IMR-90 (cell line): ENCODE measurements at regions not wholly inside any gene's neighbourhood (a gene's known extent, or its start where the extent isn't known, plus 50 kb on each side); places are given as distances from the start of the nearest gene placed in this dataset.
"Not testable (repeated sequence)": the region's sequence is repeated elsewhere in the genome, so short reads cannot be mapped to it uniquely, and the experiment has no call there.

Experiments
- ATAC-seq: fragments of 200-7000 bp; cut with Tn5 transposase; 2 replicates; pipeline ENCODE4 v1.9.1; 2020; ENCODE audit warnings: low read depth, mild to moderate bottlenecking, moderate library complexity
- BruUV-seq: library from RNA; stranded (reverse); fragments of 400-500 nt; replicated peaks from 2 replicates; lab custom pipeline; 2021; lab: Mats Ljungman, UMichigan
- CTCF ChIA-PET: fragments of 300-600 bp; formaldehyde crosslinking; extraction: SDS; loops from one replicate; lab custom pipeline; 2021; ENCODE audit warnings: antibody characterized with exemption; lab: Yijun Ruan, JAX
- POLR2A ChIA-PET: fragments of 300-600 bp; sonication (Branson Sonifier 250); formaldehyde crosslinking; loops from one replicate; lab custom pipeline; 2022; ENCODE audit warnings: antibody characterized with exemption; ENCODE audit not compliant: unreplicated experiment; lab: Charles Lee
- DNase-seq: peaks from one replicate; pipeline ENCODE4 v3.0.0; 2013
- H2AFZ ChIP-seq: replicated peaks from 2 replicates; pipeline ENCODE3; 2013; ENCODE audit warnings: low read length, mild to moderate bottlenecking; ENCODE audit not compliant: poor library complexity
- H2AK5ac ChIP-seq: 2 replicates; pipeline ENCODE4 v1.6.1; 2013; ENCODE audit warnings: low read depth, low read length, inconsistent platforms
- H2AK9ac ChIP-seq: replicated peaks from 2 replicates; pipeline ENCODE3; 2013; ENCODE audit warnings: mild to moderate bottlenecking, low read depth, low read length, moderate library complexity; ENCODE audit not compliant: poor library complexity
- H2BK120ac ChIP-seq: 2 replicates; pipeline ENCODE4 v1.6.1; 2013; ENCODE audit warnings: low read depth, low read length, inconsistent platforms
- H2BK15ac ChIP-seq: 3 replicates; pipeline ENCODE4 v1.6.1; 2013; ENCODE audit warnings: low read depth, low read length, inconsistent platforms
- H2BK20ac ChIP-seq: 2 replicates; pipeline ENCODE4 v1.6.1; 2013; ENCODE audit warnings: low read depth, mild to moderate bottlenecking, inconsistent platforms, low read length, moderate library complexity
- H2BK5ac ChIP-seq: 2 replicates; pipeline ENCODE4 v1.6.1; 2013; ENCODE audit warnings: mild to moderate bottlenecking, low read depth, low read length, inconsistent platforms; ENCODE audit not compliant: poor library complexity, severe bottlenecking
- H3K14ac ChIP-seq: replicated peaks from 2 replicates; pipeline ENCODE4 v1.6.1; 2013; ENCODE audit warnings: low read depth, low read length, inconsistent platforms
- H3K18ac ChIP-seq: 2 replicates; pipeline ENCODE4 v1.6.1; 2013; ENCODE audit warnings: low read depth, low read length, control low read depth
- H3K23ac ChIP-seq: 2 replicates; pipeline ENCODE4 v1.6.1; 2013; ENCODE audit warnings: low read depth, low read length, inconsistent platforms
- H3K27ac ChIP-seq: 2 replicates; pipeline ENCODE4 v1.5.1; 2013; ENCODE audit warnings: mild to moderate bottlenecking, control low read depth, low read length; ENCODE audit not compliant: insufficient read depth
- H3K27me3 ChIP-seq: 2 replicates; pipeline ENCODE4 v1.6.1; 2013; ENCODE audit warnings: low read length; ENCODE audit not compliant: control insufficient read depth, insufficient read depth
- H3K36me3 ChIP-seq: 2 replicates; pipeline ENCODE4 v1.6.1; 2013; ENCODE audit warnings: low read length, mixed read lengths; ENCODE audit not compliant: control insufficient read depth, insufficient read depth
- H3K4ac ChIP-seq: 2 replicates; pipeline ENCODE4 v1.6.1; 2013; ENCODE audit warnings: low read depth, low read length, inconsistent platforms
- H3K4me1 ChIP-seq: 2 replicates; pipeline ENCODE4 v1.6.1; 2013; ENCODE audit warnings: low read length, mixed read lengths; ENCODE audit not compliant: control insufficient read depth, insufficient read depth
- H3K4me2 ChIP-seq: 2 replicates; pipeline ENCODE4 v1.6.1; 2013; ENCODE audit warnings: low read depth, mild to moderate bottlenecking, control low read depth, low read length, moderate library complexity
- H3K4me3 ChIP-seq: 2 replicates; pipeline ENCODE4 v1.5.1; 2013; ENCODE audit warnings: low read depth, mild to moderate bottlenecking, control low read depth, low read length, moderate library complexity; ENCODE audit not compliant: insufficient read depth
- H3K56ac ChIP-seq: 2 replicates; pipeline ENCODE4 v1.6.1; 2013; ENCODE audit warnings: low read length, inconsistent platforms; ENCODE audit not compliant: insufficient read depth; ENCODE audit errors: extremely low read depth
- H3K79me1 ChIP-seq, 2 experiments: 2 replicates each; pipeline ENCODE4 v1.6.1; 2013; ENCODE audit warnings: low read length in 2 of 2, inconsistent platforms in 1 of 2, low read depth in 1 of 2
- H3K9ac ChIP-seq: 2 replicates; pipeline ENCODE4 v1.6.1; 2013; ENCODE audit warnings: low read depth, low read length, control low read depth
- H3K9me1 ChIP-seq: 2 replicates; pipeline ENCODE4 v1.6.1; 2013; ENCODE audit warnings: low read length, inconsistent platforms; ENCODE audit not compliant: insufficient read depth
- H3K9me3 ChIP-seq: 2 replicates; pipeline ENCODE4 v1.6.1; 2013; ENCODE audit warnings: low read length; ENCODE audit not compliant: control insufficient read depth, insufficient read depth
- H4K20me1 ChIP-seq: 2 replicates; pipeline ENCODE4 v1.6.1; 2013; ENCODE audit warnings: low read length, inconsistent platforms; ENCODE audit not compliant: insufficient read depth
- H4K5ac ChIP-seq: 2 replicates; pipeline ENCODE4 v1.6.1; 2013; ENCODE audit warnings: mild to moderate bottlenecking, low read depth, low read length, control low read depth
- H4K8ac ChIP-seq, 2 experiments: 2 replicates each; pipeline ENCODE4 v1.6.1; 2013; ENCODE audit warnings: low read depth in 2 of 2, low read length in 2 of 2, control low read depth in 1 of 2, inconsistent platforms in 1 of 2
- H4K91ac ChIP-seq: 2 replicates; pipeline ENCODE4 v1.6.1; 2013; ENCODE audit warnings: low read depth, low read length, inconsistent platforms; ENCODE audit not compliant: insufficient read depth
- WGBS, 2 experiments: methylation state at CpG; one replicate each; pipeline versions ENCODE4 v1.1.5 to v1.1.7; 2013; ENCODE audit warnings: missing lambda C conversion rate in 2 of 2; ENCODE audit not compliant: insufficient read length in 1 of 2; ENCODE audit errors: extremely low coverage in 2 of 2; 5-methylcytosine and 5-hydroxymethylcytosine counted together
- dilution Hi-C: fragments of 300-500 bp; cut with HindIII; formaldehyde crosslinking; loops from one replicate; pipeline ENCODE4 v1.14.3; 2018; ENCODE audit warnings: low sequenced_read_pairs; ENCODE audit not compliant: unreplicated experiment
- in situ Hi-C: fragments of 300-500 bp; cut with MboI; formaldehyde crosslinking; loops from 3 replicates; pipeline ENCODE4 v1.14.3; 2019; ENCODE audit warnings: low sequenced_read_pairs, inconsistent platforms, mixed read lengths
- intact Hi-C: fragments of 100-400 bp; cut with micrococcal nuclease; formaldehyde crosslinking; loops from 2 replicates; pipeline ENCODE4 v1.10.0; 2022

GRCh38 chr10:46845640-46846039, 65.6 kb upstream of the PTPN20 start:
- BruUV-seq, H3K18ac ChIP-seq, H3K36me3 ChIP-seq, H2AFZ ChIP-seq, H4K5ac ChIP-seq, H3K4ac ChIP-seq, H3K4me3 ChIP-seq, CTCF ChIA-PET, H4K91ac ChIP-seq, H4K20me1 ChIP-seq, H2AK5ac ChIP-seq, ATAC-seq, H3K79me1 ChIP-seq, in situ Hi-C loops, H2BK15ac ChIP-seq, dilution Hi-C loops, H2BK5ac ChIP-seq, H3K27me3 ChIP-seq, H4K8ac ChIP-seq, H3K23ac ChIP-seq, H3K27ac ChIP-seq, H3K56ac ChIP-seq, intact Hi-C loops, H2BK120ac ChIP-seq, H2AK9ac ChIP-seq, POLR2A ChIA-PET, H3K4me2 ChIP-seq, H3K4me1 ChIP-seq, H3K9me1 ChIP-seq, H3K9me3 ChIP-seq, H3K9ac ChIP-seq, H3K14ac ChIP-seq, DNase-seq, H2BK20ac ChIP-seq: not testable (repeated sequence)
- no CpG with 5 or more reads among the region's 6 CpGs for WGBS, 2 experiments

- H4K20me1 ChIP-seq, H3K79me1 ChIP-seq, H3K9me1 ChIP-seq, POLR2A ChIA-PET, H4K8ac ChIP-seq, H2BK5ac ChIP-seq, H3K4me1 ChIP-seq, H3K14ac ChIP-seq, H2AFZ ChIP-seq, H4K91ac ChIP-seq, in situ Hi-C loops, intact Hi-C loops, DNase-seq, H2BK15ac ChIP-seq, H4K5ac ChIP-seq, H3K9ac ChIP-seq, H3K27ac ChIP-seq, H2BK20ac ChIP-seq, dilution Hi-C loops, H2AK9ac ChIP-seq, ATAC-seq, H3K4me3 ChIP-seq, H3K18ac ChIP-seq, H2AK5ac ChIP-seq, H3K27me3 ChIP-seq, H3K56ac ChIP-seq, H2BK120ac ChIP-seq, H3K4ac ChIP-seq, H3K9me3 ChIP-seq, BruUV-seq, CTCF ChIA-PET, H3K23ac ChIP-seq, H3K4me2 ChIP-seq, H3K36me3 ChIP-seq: not testable (repeated sequence)
- WGBS, 2 experiments: no CpG with 5 or more reads among the region's 1 CpG
These were observed 50.5 kb upstream of the PTPN20 start for GRCh38 chr10:46860753-46861152.
